ENCODE measurements at regions not wholly inside any gene's neighbourhood (a gene's known extent, or its start where the extent isn't known, plus 50 kb on each side); places are given as distances from the start of the nearest gene placed in this dataset.

GRCh38 chr20:41872930-41873329 lies 254.8 kb upstream of the CHD6 start:
- no peaks in the 10 kb centered on the region for H3K27me3 ChIP-seq
- no peak overlapping the region for H3K4me3 ChIP-seq
- peaks cover 0 to 7% (median 0%) of the 10 kb centered on the region in 4 donors for H3K9me3 ChIP-seq
- DNase-seq, result no peak
- no peaks in the 10 kb centered on the region for H3K36me3 ChIP-seq
- no peak for TF ChIP-seq POLR2A (IDR thresholded peaks at IDR 0.05)
- no peak for TF ChIP-seq CTCF (IDR thresholded peaks at IDR 0.05)
- no peaks in the 10 kb centered on the region for H3K4me1 ChIP-seq
- no peak overlapping the region for H3K27ac ChIP-seq

GRCh38 chr20:41870869-41871462 lies 252.8 kb upstream of the CHD6 start:
- Histone ChIP-seq H3K27ac (no peak overlapping the region), H3K27me3 (no peaks in the 10 kb centered on the region), H3K4me1 (no peaks in the 10 kb centered on the region), H3K9me3 (peaks cover 0 to 10% (median 0%) of the 10 kb centered on the region in 4 donors), H3K36me3 (no peaks in the 10 kb centered on the region), H3K4me3 (no peak overlapping the region)
- no peak for TF ChIP-seq POLR2A (IDR thresholded peaks at IDR 0.05)
- no peak for TF ChIP-seq CTCF (IDR thresholded peaks at IDR 0.05)
- no peak for DNase-seq

- Histone ChIP-seq H3K4me1 (no peaks in the 10 kb centered on the region), H3K9me3 (peaks cover 0 to 10% (median 0%) of the 10 kb centered on the region in 4 donors), H3K36me3 (no peaks in the 10 kb centered on the region), H3K27me3 (no peaks in the 10 kb centered on the region), H3K4me3 (no peak overlapping the region), H3K27ac (no peak overlapping the region)
- no peak for TF ChIP-seq CTCF (IDR thresholded peaks at IDR 0.05)
- TF ChIP-seq POLR2A (IDR thresholded peaks at IDR 0.05), result no peak
- no peak for DNase-seq
Observed at GRCh38 chr20:41869261-41869660, 251.1 kb upstream of the CHD6 start.

- H3K4me1 ChIP-seq, result no peaks in the 10 kb centered on the region
- DNase-seq, result no peak
Observed at GRCh38 chr20:41865938-41866337, 247.8 kb upstream of the CHD6 start.

GRCh38 chr20:41862476-41862875 lies 244.3 kb upstream of the CHD6 start:
- no peaks in the 10 kb centered on the region for H3K9me3 ChIP-seq
- no peak overlapping the region for H3K27ac ChIP-seq
- no peaks in the 10 kb centered on the region for H3K36me3 ChIP-seq
- H3K27me3 ChIP-seq, result no peaks in the 10 kb centered on the region
- DNase-seq, result no peak
- TF ChIP-seq POLR2A (IDR thresholded peaks at IDR 0.05) (no peak), CTCF (IDR thresholded peaks at IDR 0.05) (no peak)
- no peak overlapping the region for H3K4me3 ChIP-seq
- no peaks in the 10 kb centered on the region for H3K4me1 ChIP-seq

More at GRCh38 chr20:41865938-41866337, 247.8 kb upstream of the CHD6 start:
- no peaks in the 10 kb centered on the region for H3K36me3 ChIP-seq
- peaks cover 0 to 10% (median 0%) of the 10 kb centered on the region in 4 donors for H3K9me3 ChIP-seq
- H3K27ac ChIP-seq, result no peak overlapping the region
- H3K4me3 ChIP-seq, result no peak overlapping the region
- no peak for TF ChIP-seq POLR2A (IDR thresholded peaks at IDR 0.05)
- no peak for TF ChIP-seq CTCF (IDR thresholded peaks at IDR 0.05)
- H3K27me3 ChIP-seq, result no peaks in the 10 kb centered on the region

Measured in Peyer's patch (tissue), 4 donors.